ENCODE measurements at regions not wholly inside any gene's neighbourhood (a gene's known extent, or its start where the extent isn't known, plus 50 kb on each side); places are given as distances from the start of the nearest gene placed in this dataset.

DNA sequence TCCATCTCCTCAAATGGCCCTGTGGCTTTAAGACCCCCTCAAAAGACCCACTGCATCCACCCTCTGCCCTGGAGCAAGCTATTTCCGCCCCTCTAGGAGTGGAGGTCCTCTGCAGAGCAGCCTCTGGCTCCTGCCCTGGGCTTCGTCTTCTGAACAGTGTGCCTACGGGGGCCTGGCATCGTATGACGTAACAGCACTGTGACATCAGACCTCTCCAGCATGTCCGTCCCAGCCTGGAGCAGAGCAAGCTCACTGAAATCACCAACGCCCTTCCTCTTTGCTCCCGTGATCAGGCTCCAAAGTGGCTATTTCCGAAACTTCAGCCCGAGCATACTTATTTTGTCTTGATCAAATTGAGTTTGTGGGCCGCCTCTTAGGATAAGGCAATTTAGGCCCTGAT lies 69.1 kb upstream of the PTCH1 start:
- no peaks in the 10 kb centered on the region for H3K27me3 ChIP-seq (ENCODE audit: low read length)
- H3K4me3 ChIP-seq (ENCODE audit: insufficient read depth, low read length, poor library complexity, severe bottlenecking): no peak overlapping the region
- H2AFZ ChIP-seq (ENCODE audit: low read depth, low read length, severe bottlenecking): no peak overlapping the region
- no peak for TF ChIP-seq EZH2phosphoT487 (conservative IDR thresholded peaks at IDR 0.05; ENCODE audit: low read length)
- TF ChIP-seq, protein P1, sequence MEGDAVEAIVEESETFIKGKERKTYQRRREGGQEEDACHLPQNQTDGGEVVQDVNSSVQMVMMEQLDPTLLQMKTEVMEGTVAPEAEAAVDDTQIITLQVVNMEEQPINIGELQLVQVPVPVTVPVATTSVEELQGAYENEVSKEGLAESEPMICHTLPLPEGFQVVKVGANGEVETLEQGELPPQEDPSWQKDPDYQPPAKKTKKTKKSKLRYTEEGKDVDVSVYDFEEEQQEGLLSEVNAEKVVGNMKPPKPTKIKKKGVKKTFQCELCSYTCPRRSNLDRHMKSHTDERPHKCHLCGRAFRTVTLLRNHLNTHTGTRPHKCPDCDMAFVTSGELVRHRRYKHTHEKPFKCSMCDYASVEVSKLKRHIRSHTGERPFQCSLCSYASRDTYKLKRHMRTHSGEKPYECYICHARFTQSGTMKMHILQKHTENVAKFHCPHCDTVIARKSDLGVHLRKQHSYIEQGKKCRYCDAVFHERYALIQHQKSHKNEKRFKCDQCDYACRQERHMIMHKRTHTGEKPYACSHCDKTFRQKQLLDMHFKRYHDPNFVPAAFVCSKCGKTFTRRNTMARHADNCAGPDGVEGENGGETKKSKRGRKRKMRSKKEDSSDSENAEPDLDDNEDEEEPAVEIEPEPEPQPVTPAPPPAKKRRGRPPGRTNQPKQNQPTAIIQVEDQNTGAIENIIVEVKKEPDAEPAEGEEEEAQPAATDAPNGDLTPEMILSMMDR (IDR thresholded peaks at IDR 0.05; ENCODE audit: insufficient read depth, low read length, poor library complexity, severe bottlenecking): no peak
- H3F3A ChIP-seq (ENCODE audit: insufficient read depth): no peaks in the 10 kb centered on the region
- no peak overlapping the region for H3K4me2 ChIP-seq (ENCODE audit: low read depth, low read length, poor library complexity, severe bottlenecking)
- H3K9me2 ChIP-seq (replicated peaks; ENCODE audit: insufficient read depth, low read length): no peaks in the 10 kb centered on the region
- no peak overlapping the region for H3K9ac ChIP-seq (ENCODE audit: low read length)
- no peaks in the 10 kb centered on the region for H3K9me3 ChIP-seq (ENCODE audit: insufficient read depth, low read length)
- H3K36me3 ChIP-seq (ENCODE audit: low read length): no peaks in the 10 kb centered on the region
- no peaks in the 10 kb centered on the region for H4K20me1 ChIP-seq (ENCODE audit: low read depth, low read length)
- no peaks in the 10 kb centered on the region for H3K79me2 ChIP-seq (ENCODE audit: insufficient read depth, low read length)
- H3K27ac ChIP-seq (ENCODE audit: low read depth, low read length): no peak overlapping the region

DNA sequence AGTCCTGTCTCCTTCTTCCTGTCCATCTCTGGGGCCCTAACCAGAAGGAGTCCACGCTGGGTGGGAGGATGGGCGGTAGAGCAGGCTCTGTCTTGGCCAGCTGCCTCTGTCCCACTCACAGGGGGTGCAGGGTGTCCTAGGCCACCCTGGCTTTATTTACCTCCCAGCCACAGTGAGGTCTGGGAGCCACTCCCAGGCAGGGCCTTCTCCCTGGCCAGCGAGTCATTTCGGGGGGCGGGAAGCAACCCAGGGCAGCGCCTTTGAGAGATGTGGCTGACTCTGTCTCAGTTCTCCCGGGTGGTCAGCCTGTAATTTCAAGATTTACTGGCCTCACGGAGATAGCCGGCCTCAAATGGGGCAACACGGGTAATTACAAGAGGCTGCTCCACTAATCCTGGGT lies 67.4 kb upstream of the PTCH1 start:
- Histone ChIP-seq H3K36me3 (ENCODE audit: low read length) (no peaks in the 10 kb centered on the region), H3K79me2 (ENCODE audit: insufficient read depth, low read length) (no peaks in the 10 kb centered on the region), H3K4me3 (ENCODE audit: insufficient read depth, low read length, poor library complexity, severe bottlenecking) (no peak overlapping the region), H3K9ac (ENCODE audit: low read length) (no peak overlapping the region), H3K4me2 (ENCODE audit: low read depth, low read length, poor library complexity, severe bottlenecking) (no peak overlapping the region), H3F3A (ENCODE audit: insufficient read depth) (no peaks in the 10 kb centered on the region), H3K27ac (ENCODE audit: low read depth, low read length) (no peak overlapping the region), H3K9me3 (ENCODE audit: insufficient read depth, low read length) (no peaks in the 10 kb centered on the region), H4K20me1 (ENCODE audit: low read depth, low read length) (no peaks in the 10 kb centered on the region), H3K27me3 (ENCODE audit: low read length) (no peaks in the 10 kb centered on the region), H3K9me2 (replicated peaks; ENCODE audit: insufficient read depth, low read length) (no peaks in the 10 kb centered on the region), H2AFZ (ENCODE audit: low read depth, low read length, severe bottlenecking) (no peak overlapping the region)
- TF ChIP-seq, protein P1 (IDR thresholded peaks at IDR 0.05; ENCODE audit: insufficient read depth, low read length, poor library complexity, severe bottlenecking): no peak
- no peak for TF ChIP-seq EZH2phosphoT487 (conservative IDR thresholded peaks at IDR 0.05; ENCODE audit: low read length)

DNA sequence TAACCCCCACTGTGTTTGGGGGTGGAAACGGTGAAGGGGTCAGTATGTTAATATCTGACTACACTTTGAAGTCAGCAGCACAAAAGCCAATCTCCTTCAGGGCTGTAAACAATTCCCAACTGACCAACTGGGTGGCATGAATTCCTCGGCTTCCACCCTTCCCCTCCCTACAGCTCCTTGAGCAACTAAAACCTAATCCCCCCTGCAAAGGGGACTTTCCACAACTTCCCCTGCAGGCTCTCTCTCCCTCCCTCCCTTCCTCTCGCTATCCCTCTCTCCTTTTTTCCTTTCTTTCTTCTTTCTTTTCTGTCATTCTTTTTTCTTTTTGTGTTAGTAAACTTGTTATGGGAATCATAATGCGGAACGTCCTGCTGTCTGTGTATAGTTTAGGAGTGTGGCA lies 65.1 kb upstream of the PTCH1 start:
- H3K4me2 ChIP-seq (ENCODE audit: low read depth, low read length, poor library complexity, severe bottlenecking): no peak overlapping the region
- no peaks in the 10 kb centered on the region for H3K79me2 ChIP-seq (ENCODE audit: insufficient read depth, low read length)
- H3K9me3 ChIP-seq (ENCODE audit: insufficient read depth, low read length): no peaks in the 10 kb centered on the region
- H3K27ac ChIP-seq (ENCODE audit: low read depth, low read length): no peak overlapping the region
- no peaks in the 10 kb centered on the region for H4K20me1 ChIP-seq (ENCODE audit: low read depth, low read length)
- no peaks in the 10 kb centered on the region for H3F3A ChIP-seq (ENCODE audit: insufficient read depth)
- no peaks in the 10 kb centered on the region for H3K36me3 ChIP-seq (ENCODE audit: low read length)
- no peaks in the 10 kb centered on the region for H3K27me3 ChIP-seq (ENCODE audit: low read length)
- H3K9ac ChIP-seq (ENCODE audit: low read length): no peak overlapping the region
- H3K4me3 ChIP-seq (ENCODE audit: insufficient read depth, low read length, poor library complexity, severe bottlenecking): no peak overlapping the region
- TF ChIP-seq, protein P1 (IDR thresholded peaks at IDR 0.05; ENCODE audit: insufficient read depth, low read length, poor library complexity, severe bottlenecking): no peak
- no peak for TF ChIP-seq EZH2phosphoT487 (conservative IDR thresholded peaks at IDR 0.05; ENCODE audit: low read length)
- H2AFZ ChIP-seq (ENCODE audit: low read depth, low read length, severe bottlenecking): no peak overlapping the region
- no peaks in the 10 kb centered on the region for H3K9me2 ChIP-seq (replicated peaks; ENCODE audit: insufficient read depth, low read length)

Measured in SU-DHL-6 (cell line).